ENCODE measurements at regions not wholly inside any gene's neighbourhood (a gene's known extent, or its start where the extent isn't known, plus 50 kb on each side); places are given as distances from the start of the nearest gene placed in this dataset.

- H3K4me3 Mint-ChIP-seq: no peak overlapping the region
- no peaks in the 10 kb centered on the region for H3K9me3 Mint-ChIP-seq
- no peaks in the 10 kb centered on the region for H3K27me3 Mint-ChIP-seq
- no peaks in the 10 kb centered on the region for H3K4me1 Mint-ChIP-seq
- H3K27ac Mint-ChIP-seq: no peak overlapping the region
- ATAC-seq: no peak
- H3K36me3 Mint-ChIP-seq (ENCODE audit: low read depth): no peaks in the 10 kb centered on the region
- DNase-seq: no peak
Measured at GRCh38 chr18:30533716-30534115, 508.8 kb downstream of the DSC3 start.

- Mint-ChIP-seq H3K9me3 (peaks cover 5% of the 10 kb centered on the region), H3K27me3 (no peaks in the 10 kb centered on the region), H3K27ac (no peak overlapping the region), H3K36me3 (ENCODE audit: low read depth) (no peaks in the 10 kb centered on the region), H3K4me3 (no peak overlapping the region), H3K4me1 (no peaks in the 10 kb centered on the region)
- no peak for ATAC-seq
- no peak for DNase-seq
Measured at GRCh38 chr18:30527917-30528316, 514.6 kb downstream of the DSC3 start.

GRCh38 chr18:30527226-30527625 is 515.3 kb downstream of the DSC3 start:
- H3K4me1 Mint-ChIP-seq: no peaks in the 10 kb centered on the region
- H3K36me3 Mint-ChIP-seq (ENCODE audit: low read depth): no peaks in the 10 kb centered on the region

GRCh38 chr18:30522288-30522929 is 520.1 kb downstream of the DSC3 start:
- DNase-seq: no peak
- H3K27me3 Mint-ChIP-seq: no peaks in the 10 kb centered on the region
- ATAC-seq: no peak
- H3K4me3 Mint-ChIP-seq: no peak overlapping the region
- no peaks in the 10 kb centered on the region for H3K4me1 Mint-ChIP-seq
- peaks cover 12% of the 10 kb centered on the region for H3K9me3 Mint-ChIP-seq
- H3K27ac Mint-ChIP-seq: no peak overlapping the region
- H3K36me3 Mint-ChIP-seq (ENCODE audit: low read depth): no peaks in the 10 kb centered on the region

More at GRCh38 chr18:30527226-30527625, 515.3 kb downstream of the DSC3 start:
- DNase-seq: no peak
- Mint-ChIP-seq H3K27me3 (no peaks in the 10 kb centered on the region), H3K9me3 (peaks cover 5% of the 10 kb centered on the region), H3K27ac (no peak overlapping the region), H3K4me3 (no peak overlapping the region)
- no peak for ATAC-seq

GRCh38 chr18:30514059-30514458 is 528.5 kb downstream of the DSC3 start:
- H3K27me3 Mint-ChIP-seq: no peaks in the 10 kb centered on the region
- H3K4me3 Mint-ChIP-seq: no peak overlapping the region
- H3K27ac Mint-ChIP-seq: no peak overlapping the region
- DNase-seq (no peak), ATAC-seq (no peak)
- H3K36me3 Mint-ChIP-seq (ENCODE audit: low read depth): no peaks in the 10 kb centered on the region
- H3K9me3 Mint-ChIP-seq: no peaks in the 10 kb centered on the region
- H3K4me1 Mint-ChIP-seq: no peaks in the 10 kb centered on the region

GRCh38 chr18:30512872-30513271 is 529.7 kb downstream of the DSC3 start:
- DNase-seq (no peak), ATAC-seq (no peak)
- no peaks in the 10 kb centered on the region for H3K27me3 Mint-ChIP-seq
- H3K4me1 Mint-ChIP-seq: no peaks in the 10 kb centered on the region
- H3K36me3 Mint-ChIP-seq (ENCODE audit: low read depth): no peaks in the 10 kb centered on the region
- no peaks in the 10 kb centered on the region for H3K9me3 Mint-ChIP-seq
- H3K4me3 Mint-ChIP-seq: no peak overlapping the region
- no peak overlapping the region for H3K27ac Mint-ChIP-seq

- DNase-seq (no peak), ATAC-seq (no peak)
- Mint-ChIP-seq H3K36me3 (ENCODE audit: low read depth) (no peaks in the 10 kb centered on the region), H3K9me3 (no peaks in the 10 kb centered on the region), H3K4me1 (no peaks in the 10 kb centered on the region), H3K27ac (no peak overlapping the region), H3K27me3 (no peaks in the 10 kb centered on the region), H3K4me3 (no peak overlapping the region)
Measured at GRCh38 chr18:30510882-30511281, 531.7 kb downstream of the DSC3 start.

GRCh38 chr18:30501594-30501993 is 540.9 kb downstream of the DSC3 start:
- no peak overlapping the region for H3K27ac Mint-ChIP-seq

GRCh38 chr18:30500240-30500945 is 542.1 kb downstream of the DSC3 start:
- ATAC-seq (no peak), DNase-seq (no peak)
- Mint-ChIP-seq H3K4me1 (no peaks in the 10 kb centered on the region), H3K4me3 (no peak overlapping the region), H3K27ac (no peak overlapping the region), H3K36me3 (ENCODE audit: low read depth) (no peaks in the 10 kb centered on the region), H3K9me3 (peaks cover under 1% of the 10 kb centered on the region), H3K27me3 (no peaks in the 10 kb centered on the region)

More at GRCh38 chr18:30501594-30501993, 540.9 kb downstream of the DSC3 start:
- Mint-ChIP-seq H3K4me1 (no peaks in the 10 kb centered on the region), H3K27me3 (no peaks in the 10 kb centered on the region), H3K4me3 (no peak overlapping the region), H3K9me3 (no peaks in the 10 kb centered on the region), H3K36me3 (ENCODE audit: low read depth) (no peaks in the 10 kb centered on the region)
- no peak for DNase-seq
- ATAC-seq: no peak

- Mint-ChIP-seq H3K4me3 (no peak overlapping the region), H3K36me3 (ENCODE audit: low read depth) (no peaks in the 10 kb centered on the region), H3K27ac (no peak overlapping the region), H3K4me1 (no peaks in the 10 kb centered on the region), H3K27me3 (no peaks in the 10 kb centered on the region), H3K9me3 (peaks cover 4% of the 10 kb centered on the region)
- DNase-seq: no peak
- ATAC-seq: no peak
Measured at GRCh38 chr18:30499721-30500120, 542.8 kb downstream of the DSC3 start.

GRCh38 chr18:30492552-30493129 is 549.9 kb downstream of the DSC3 start:
- DNase-seq (no peak), ATAC-seq (no peak)
- H3K9me3 Mint-ChIP-seq: peaks cover 4% of the 10 kb centered on the region
- no peaks in the 10 kb centered on the region for H3K27me3 Mint-ChIP-seq
- no peaks in the 10 kb centered on the region for H3K36me3 Mint-ChIP-seq (ENCODE audit: low read depth)
- no peaks in the 10 kb centered on the region for H3K4me1 Mint-ChIP-seq
- no peak overlapping the region for H3K27ac Mint-ChIP-seq
- no peak overlapping the region for H3K4me3 Mint-ChIP-seq

- no peak for ATAC-seq
- no peak overlapping the region for H3K4me3 Mint-ChIP-seq
- H3K27ac Mint-ChIP-seq: no peak overlapping the region
Measured at GRCh38 chr18:30491815-30492551, 550.6 kb downstream of the DSC3 start.

GRCh38 chr18:30489890-30490643 is 552.5 kb downstream of the DSC3 start:
- Mint-ChIP-seq H3K4me1 (no peaks in the 10 kb centered on the region), H3K4me3 (no peak overlapping the region), H3K9me3 (peaks cover under 1% of the 10 kb centered on the region), H3K27ac (no peak overlapping the region), H3K36me3 (ENCODE audit: low read depth) (no peaks in the 10 kb centered on the region), H3K27me3 (no peaks in the 10 kb centered on the region)
- no peak for DNase-seq
- ATAC-seq: no peak

More at GRCh38 chr18:30491815-30492551, 550.6 kb downstream of the DSC3 start:
- H3K27me3 Mint-ChIP-seq: no peaks in the 10 kb centered on the region
- no peaks in the 10 kb centered on the region for H3K36me3 Mint-ChIP-seq (ENCODE audit: low read depth)
- DNase-seq: no peak
- no peaks in the 10 kb centered on the region for H3K4me1 Mint-ChIP-seq
- peaks cover 4% of the 10 kb centered on the region for H3K9me3 Mint-ChIP-seq

GRCh38 chr18:30487962-30488361 is 554.6 kb downstream of the DSC3 start:
- no peak overlapping the region for H3K27ac Mint-ChIP-seq
- ATAC-seq: no peak

More at GRCh38 chr18:30487962-30488361, 554.6 kb downstream of the DSC3 start:
- H3K4me3 Mint-ChIP-seq: no peak overlapping the region
- no peaks in the 10 kb centered on the region for H3K27me3 Mint-ChIP-seq
- no peak for DNase-seq
- H3K4me1 Mint-ChIP-seq: no peaks in the 10 kb centered on the region
- H3K36me3 Mint-ChIP-seq (ENCODE audit: low read depth): no peaks in the 10 kb centered on the region
- H3K9me3 Mint-ChIP-seq: no peaks in the 10 kb centered on the region
